CD4-positive, alpha-beta memory T cell (primary cell): ENCODE measurements at regions not wholly inside any gene's neighbourhood (a gene's known extent, or its start where the extent isn't known, plus 50 kb on each side); places are given as distances from the start of the nearest gene placed in this dataset.

ENCODE experiments used
- CTCF ChIA-PET: fragments of 350-600 bp; sonication (Branson Sonifier 250); formaldehyde crosslinking; loops from one replicate; lab custom pipeline; 2021; ENCODE audit warnings: inconsistent platforms; ENCODE audit not compliant: partially characterized antibody; lab: Charles Lee
- POLR2A ChIA-PET: fragments of 350-600 bp; sonication (Branson Sonifier 250); formaldehyde crosslinking; loops from one replicate; lab custom pipeline; 2021; ENCODE audit not compliant: partially characterized antibody; lab: Charles Lee
- DNase-seq, 5 donors: peaks; one replicate each; pipeline versions ENCODE4 v3.0.0 to v3.0.0-alpha.2; 2020 to 2022; ENCODE audit warnings: mixed read lengths in 1 of 5
- H3K27ac ChIP-seq: one replicate; pipeline ENCODE4 v1.7.0; 2013; ENCODE audit warnings: low read depth, low read length
- H3K27me3 ChIP-seq: 2 replicates; pipeline ENCODE4 v1.7.0; 2013; ENCODE audit warnings: mild to moderate bottlenecking, low read length, moderate library complexity; ENCODE audit not compliant: insufficient read depth
- H3K36me3 ChIP-seq: 2 replicates; pipeline ENCODE4 v1.7.0; 2013; ENCODE audit warnings: mild to moderate bottlenecking, low read length, moderate library complexity; ENCODE audit not compliant: insufficient read depth
- H3K4me1 ChIP-seq: 2 replicates; pipeline ENCODE4 v1.7.0; 2013; ENCODE audit warnings: mild to moderate bottlenecking, low read length, moderate library complexity; ENCODE audit not compliant: insufficient read depth
- H3K4me3 ChIP-seq, 2 donors: one replicate each; pipeline ENCODE4 v1.7.0; 2013; ENCODE audit warnings: low read length in 2 of 2, mild to moderate bottlenecking in 1 of 2
- H3K9me3 ChIP-seq, 2 donors: one replicate each; pipeline ENCODE4 v1.7.0; 2013; ENCODE audit warnings: low read length in 2 of 2, control low read depth in 1 of 2; ENCODE audit not compliant: control insufficient read depth in 1 of 2
- H3K27ac Mint-ChIP-seq, 7 donors: one replicate each; pipeline ENCODE4 v1.8.0; 2020 to 2021; ENCODE audit warnings: mixed read lengths in 7 of 7, mild to moderate bottlenecking in 6 of 7, inconsistent platforms in 3 of 7, moderate library complexity in 3 of 7
- H3K27me3 Mint-ChIP-seq, 2 donors: one replicate each; pipeline ENCODE4 v1.8.0; 2020 to 2021; ENCODE audit warnings: mixed read lengths in 2 of 2
- H3K36me3 Mint-ChIP-seq, 2 donors: one replicate each; pipeline ENCODE4 v1.8.0; 2020 to 2021; ENCODE audit warnings: mixed read lengths in 2 of 2, inconsistent platforms in 1 of 2, mild to moderate bottlenecking in 1 of 2
- H3K4me1 Mint-ChIP-seq, 4 donors: one replicate each; pipeline ENCODE4 v1.8.0; 2020 to 2021; ENCODE audit warnings: mixed read lengths in 4 of 4, mild to moderate bottlenecking in 1 of 4
- H3K4me3 Mint-ChIP-seq, 8 donors: one replicate each; pipeline ENCODE4 v1.8.0; 2020 to 2021; ENCODE audit warnings: mixed read lengths in 8 of 8, mild to moderate bottlenecking in 7 of 8, moderate library complexity in 6 of 8, inconsistent platforms in 3 of 8
- H3K9me3 Mint-ChIP-seq, 8 donors: one replicate each; pipeline ENCODE4 v1.8.0; 2020 to 2021; ENCODE audit warnings: mixed read lengths in 8 of 8, mild to moderate bottlenecking in 5 of 8, inconsistent platforms in 3 of 8, moderate library complexity in 1 of 8
- intact Hi-C: fragments of 100-400 bp; cut with micrococcal nuclease; formaldehyde crosslinking; loops from one replicate; pipeline ENCODE4 v1.15.1; 2023

DNA sequence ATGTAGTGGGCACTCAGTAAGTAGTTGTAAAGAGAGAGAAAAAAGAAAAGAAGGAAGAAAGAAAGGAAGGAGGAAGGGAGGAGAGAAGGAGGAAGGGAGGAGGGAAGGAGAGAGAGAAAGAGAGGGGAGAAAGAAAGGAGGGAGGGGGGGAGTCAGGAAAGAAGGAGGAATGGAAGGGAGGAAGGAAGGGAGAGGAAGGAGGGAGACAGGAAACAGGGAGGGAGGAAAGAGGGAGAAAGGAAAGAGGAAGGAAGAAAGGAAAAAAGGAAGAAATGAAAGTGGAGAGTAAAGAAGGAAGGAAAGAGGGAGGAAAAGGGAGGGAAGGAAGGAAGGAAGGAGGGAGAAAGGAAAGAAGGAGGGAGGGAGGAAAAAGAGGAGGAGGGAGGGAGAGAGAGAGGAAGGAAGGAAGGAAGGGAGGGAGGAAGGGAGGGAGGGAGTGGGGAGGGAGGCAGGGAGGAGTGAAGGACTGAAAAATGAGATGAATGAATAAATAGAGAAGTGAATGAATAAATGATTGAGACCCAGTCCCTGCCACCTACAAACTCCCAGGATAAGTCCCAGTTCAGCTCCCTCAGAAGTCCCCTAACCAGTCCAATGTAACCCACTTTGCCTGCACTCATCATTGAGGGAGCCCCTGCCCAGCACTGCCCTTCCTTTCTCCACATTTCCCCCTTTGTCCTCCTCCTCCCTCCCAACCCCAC lies 739.0 kb upstream of the TBX3 start:
- H3K9me3 ChIP-seq = no peaks in the 10 kb centered on the region
- H3K36me3 ChIP-seq = no peaks in the 10 kb centered on the region
- Mint-ChIP-seq H3K36me3 (no peaks in the 10 kb centered on the region), H3K9me3 (peaks cover 0 to 9% (median 3%) of the 10 kb centered on the region in 8 donors), H3K27me3 (no peaks in the 10 kb centered on the region), H3K4me1 (no peaks in the 10 kb centered on the region), H3K27ac (no peak overlapping the region), H3K4me3 (no peak overlapping the region)
- intact Hi-C loops = no loop called here
- POLR2A ChIA-PET = no interaction called here
- CTCF ChIA-PET = interaction anchor here (1.1 kb wide), 1 partner anchor 35 kb away, joined by 3 read pairs; no protein-coding TSS in a partner anchor
- DNase-seq = no peak
- no peak overlapping the region for H3K4me3 ChIP-seq
- H3K27me3 ChIP-seq = no peaks in the 10 kb centered on the region
- no peaks in the 10 kb centered on the region for H3K4me1 ChIP-seq
- H3K27ac ChIP-seq = no peak overlapping the region

DNA sequence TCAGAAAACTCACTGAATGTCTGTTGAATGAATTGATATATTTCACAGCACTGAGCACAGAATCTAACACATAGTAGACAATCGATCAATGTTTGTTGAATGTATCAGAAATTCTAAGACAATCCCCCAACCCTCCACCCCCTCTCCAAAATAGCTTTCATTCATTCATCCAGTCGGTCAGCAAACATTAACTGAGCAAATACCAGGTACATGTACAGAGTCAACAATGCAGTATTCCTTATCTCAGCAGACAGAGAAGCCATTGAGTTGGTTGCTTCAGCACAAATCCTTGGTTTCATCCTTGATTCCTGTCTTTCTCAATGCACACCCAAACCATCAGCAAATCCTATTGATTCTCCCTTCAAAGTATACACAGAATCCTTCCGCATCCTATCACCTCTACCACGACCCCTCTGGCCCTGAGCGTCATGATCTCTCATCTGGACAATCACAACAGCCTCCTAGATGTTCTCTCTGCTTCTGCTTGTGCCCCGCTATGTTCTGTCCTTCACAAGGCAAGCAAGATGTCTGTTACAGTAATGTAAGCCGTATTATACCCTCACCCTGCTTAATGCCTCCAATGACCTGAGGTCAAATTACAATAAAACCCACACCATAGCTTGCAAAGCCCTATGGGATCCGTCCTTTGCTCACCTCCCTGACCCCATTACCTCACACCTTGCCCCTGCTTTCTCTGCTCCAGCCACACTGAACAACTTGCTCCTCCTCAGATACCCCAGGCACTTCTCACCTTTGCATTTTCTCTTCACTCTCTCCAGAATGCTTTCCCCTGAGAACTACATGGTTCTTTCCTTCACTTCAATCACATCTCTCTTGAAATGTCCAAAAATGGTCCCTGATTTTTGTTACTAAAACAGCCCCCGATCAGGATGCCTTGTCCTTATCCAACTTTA lies 738.1 kb upstream of the TBX3 start:
- Mint-ChIP-seq H3K36me3 (no peaks in the 10 kb centered on the region), H3K9me3 (peaks cover 0 to 7% (median 3%) of the 10 kb centered on the region in 8 donors), H3K4me3 (no peak overlapping the region), H3K4me1 (no peaks in the 10 kb centered on the region), H3K27me3 (no peaks in the 10 kb centered on the region), H3K27ac (no peak overlapping the region)
- no peak overlapping the region for H3K27ac ChIP-seq
- no peaks in the 10 kb centered on the region for H3K27me3 ChIP-seq
- ChIA-PET POLR2A (no interaction called here), CTCF (interaction anchor here (1.1 kb wide), 1 partner anchor 36 kb away, joined by 3 read pairs; no protein-coding TSS in a partner anchor)
- no peaks in the 10 kb centered on the region for H3K36me3 ChIP-seq
- no peak for DNase-seq
- H3K9me3 ChIP-seq = no peaks in the 10 kb centered on the region
- H3K4me3 ChIP-seq = no peak overlapping the region
- no peaks in the 10 kb centered on the region for H3K4me1 ChIP-seq
- intact Hi-C loops = no loop called here

DNA sequence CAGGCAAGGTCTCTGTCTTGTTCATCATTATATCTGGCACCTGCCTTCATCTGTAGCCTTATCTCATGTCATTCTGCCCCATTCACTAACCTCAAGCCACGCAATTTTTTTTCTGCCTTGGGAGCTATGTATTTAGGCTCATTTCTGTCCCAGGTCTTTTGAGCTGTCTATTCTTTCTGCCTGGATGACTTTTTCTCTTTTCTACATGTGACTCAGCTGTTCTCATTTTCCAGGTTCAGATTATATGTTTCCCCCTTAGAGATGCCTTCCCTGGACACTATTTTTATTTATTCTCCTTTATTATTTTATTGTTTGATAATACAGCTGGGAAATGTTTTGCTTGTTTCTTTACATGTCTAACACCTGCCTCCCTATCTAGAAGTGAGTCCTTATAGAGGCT lies 737.4 kb upstream of the TBX3 start:
- no peaks in the 10 kb centered on the region for H3K27me3 ChIP-seq
- Mint-ChIP-seq H3K36me3 (no peaks in the 10 kb centered on the region), H3K27me3 (no peaks in the 10 kb centered on the region), H3K4me1 (no peaks in the 10 kb centered on the region), H3K27ac (no peak overlapping the region), H3K9me3 (peaks cover 0 to 10% (median 4%) of the 10 kb centered on the region in 8 donors), H3K4me3 (no peak overlapping the region)
- ChIA-PET POLR2A (no interaction called here), CTCF (no interaction called here)
- H3K9me3 ChIP-seq = no peaks in the 10 kb centered on the region
- H3K27ac ChIP-seq = no peak overlapping the region
- intact Hi-C loops = no loop called here
- no peak overlapping the region for H3K4me3 ChIP-seq
- no peaks in the 10 kb centered on the region for H3K36me3 ChIP-seq
- no peaks in the 10 kb centered on the region for H3K4me1 ChIP-seq
- no peak for DNase-seq

DNA sequence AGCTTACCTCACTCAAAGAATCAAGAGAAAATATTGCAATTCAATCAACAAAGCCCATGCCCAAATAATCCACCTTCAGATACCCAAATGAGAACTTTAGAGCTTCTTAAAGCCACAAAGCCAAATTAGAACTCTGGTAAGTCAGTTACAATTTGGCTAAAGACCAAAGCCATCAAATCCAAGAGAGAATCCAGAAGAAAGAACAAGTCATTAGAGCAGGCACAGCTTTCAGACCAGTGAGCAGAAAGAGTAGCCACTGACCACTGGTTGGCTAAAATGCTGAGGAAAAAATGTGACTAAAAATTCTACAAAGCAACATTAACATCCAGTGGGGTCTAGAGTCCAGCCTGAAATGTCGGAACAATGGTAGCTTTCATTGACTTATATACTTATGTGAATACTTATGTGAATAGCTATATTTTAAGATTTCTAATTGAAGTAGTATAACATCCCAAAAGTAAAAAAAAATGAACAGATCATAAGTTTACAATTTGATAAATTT lies 735.2 kb upstream of the TBX3 start:
- intact Hi-C loops = no loop called here
- no peaks in the 10 kb centered on the region for H3K36me3 ChIP-seq
- H3K4me3 ChIP-seq = no peak overlapping the region
- H3K27ac ChIP-seq = no peak overlapping the region
- no peak for DNase-seq
- H3K4me1 ChIP-seq = no peaks in the 10 kb centered on the region
- ChIA-PET POLR2A (no interaction called here), CTCF (no interaction called here)
- Mint-ChIP-seq H3K4me1 (no peaks in the 10 kb centered on the region), H3K4me3 (no peak overlapping the region), H3K27ac (no peak overlapping the region), H3K27me3 (no peaks in the 10 kb centered on the region), H3K36me3 (no peaks in the 10 kb centered on the region), H3K9me3 (peaks cover 0 to 10% (median 6%) of the 10 kb centered on the region in 8 donors)
- H3K27me3 ChIP-seq = no peaks in the 10 kb centered on the region
- no peaks in the 10 kb centered on the region for H3K9me3 ChIP-seq

DNA sequence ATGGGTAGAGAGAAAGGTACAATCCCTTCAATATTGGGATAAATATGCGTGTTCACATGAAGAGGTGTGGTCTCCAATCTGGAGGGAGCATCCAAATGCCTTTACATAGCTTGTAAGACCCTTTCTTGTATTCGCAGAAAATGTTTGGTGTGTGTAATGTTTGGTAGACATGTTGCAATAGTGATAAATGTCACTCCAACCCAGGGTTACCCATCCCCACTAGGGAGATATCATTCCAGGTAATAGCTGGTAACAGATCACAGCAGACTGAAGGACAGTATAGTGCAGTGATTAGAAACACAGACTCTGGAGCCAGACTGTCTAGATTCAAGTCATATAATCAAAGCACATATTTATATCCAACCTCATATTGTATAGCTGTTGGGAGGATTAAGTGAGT lies 733.6 kb upstream of the TBX3 start:
- no peaks in the 10 kb centered on the region for H3K4me1 Mint-ChIP-seq
- CTCF ChIA-PET = no interaction called here
- Histone ChIP-seq H3K9me3 (no peaks in the 10 kb centered on the region), H3K4me3 (no peak overlapping the region), H3K4me1 (no peaks in the 10 kb centered on the region), H3K27me3 (no peaks in the 10 kb centered on the region), H3K27ac (no peak overlapping the region), H3K36me3 (no peaks in the 10 kb centered on the region)
- no peaks in the 10 kb centered on the region for H3K27me3 Mint-ChIP-seq
- intact Hi-C loops = no loop called here
- no peak overlapping the region for H3K4me3 Mint-ChIP-seq
- POLR2A ChIA-PET = no interaction called here
- no peak overlapping the region for H3K27ac Mint-ChIP-seq
- DNase-seq = no peak
- no peaks in the 10 kb centered on the region for H3K36me3 Mint-ChIP-seq
- H3K9me3 Mint-ChIP-seq = peaks cover 0 to 13% (median 5%) of the 10 kb centered on the region in 8 donors

DNA sequence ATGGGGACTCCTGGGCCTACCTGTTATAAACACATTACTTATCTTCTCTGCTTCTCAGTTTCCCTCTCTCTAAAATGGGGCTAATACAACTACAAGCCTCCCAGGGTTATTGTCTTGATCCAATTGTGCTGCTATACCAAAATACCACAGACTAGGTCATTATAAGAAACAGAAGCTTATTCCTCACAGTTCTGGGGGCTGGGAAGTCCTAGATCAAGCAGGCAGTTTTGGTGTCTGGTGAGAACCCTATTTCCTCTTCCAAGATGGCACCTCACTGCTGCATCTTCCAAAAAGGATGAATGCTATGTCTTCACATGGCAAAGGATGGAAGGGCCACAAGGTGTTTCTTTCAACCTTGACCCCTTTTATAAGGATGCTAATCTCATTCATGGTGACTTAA lies 732.9 kb upstream of the TBX3 start:
- H3K36me3 Mint-ChIP-seq = no peaks in the 10 kb centered on the region
- no peak for DNase-seq
- H3K9me3 Mint-ChIP-seq = peaks cover 0 to 13% (median 5%) of the 10 kb centered on the region in 8 donors
- H3K27ac Mint-ChIP-seq = no peak overlapping the region
- CTCF ChIA-PET = no interaction called here
- intact Hi-C loops = no loop called here
- Histone ChIP-seq H3K4me3 (no peak overlapping the region), H3K9me3 (no peaks in the 10 kb centered on the region), H3K27me3 (no peaks in the 10 kb centered on the region), H3K4me1 (no peaks in the 10 kb centered on the region), H3K27ac (no peak overlapping the region), H3K36me3 (no peaks in the 10 kb centered on the region)
- no peaks in the 10 kb centered on the region for H3K4me1 Mint-ChIP-seq
- H3K27me3 Mint-ChIP-seq = no peaks in the 10 kb centered on the region
- POLR2A ChIA-PET = no interaction called here
- H3K4me3 Mint-ChIP-seq = no peak overlapping the region

DNA sequence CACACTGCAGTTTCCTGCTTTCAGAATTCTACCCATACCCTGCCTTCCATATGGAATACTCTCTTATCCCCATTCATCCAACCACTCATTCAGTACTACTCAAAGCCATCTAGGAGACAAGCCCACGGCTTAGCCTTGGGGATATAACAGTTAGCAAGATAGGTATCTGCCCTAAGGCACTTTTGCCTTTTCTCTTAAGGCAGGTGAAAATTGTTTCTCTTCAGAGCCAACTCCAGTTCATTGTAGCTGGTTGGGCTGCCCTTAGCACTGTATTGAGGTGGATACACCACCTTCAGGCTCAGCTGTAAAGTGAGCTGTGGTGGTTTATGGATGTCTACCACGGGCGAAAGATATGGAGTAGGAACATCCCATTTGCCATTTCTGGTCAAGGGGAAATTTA lies 729.7 kb upstream of the TBX3 start:
- Histone ChIP-seq H3K4me1 (no peaks in the 10 kb centered on the region), H3K9me3 (no peaks in the 10 kb centered on the region), H3K27me3 (no peaks in the 10 kb centered on the region), H3K27ac (no peak overlapping the region), H3K4me3 (no peak overlapping the region), H3K36me3 (no peaks in the 10 kb centered on the region)
- H3K36me3 Mint-ChIP-seq = no peaks in the 10 kb centered on the region
- POLR2A ChIA-PET = no interaction called here
- intact Hi-C loops = no loop called here
- H3K27me3 Mint-ChIP-seq = no peaks in the 10 kb centered on the region
- no peak overlapping the region for H3K4me3 Mint-ChIP-seq
- peaks cover 0 to 12% (median 6%) of the 10 kb centered on the region in 8 donors for H3K9me3 Mint-ChIP-seq
- no peaks in the 10 kb centered on the region for H3K4me1 Mint-ChIP-seq
- no peak overlapping the region for H3K27ac Mint-ChIP-seq
- CTCF ChIA-PET = no interaction called here
- DNase-seq = no peak
